ENCODE measurements at regions not wholly inside any gene's neighbourhood (a gene's known extent, or its start where the extent isn't known, plus 50 kb on each side); places are given as distances from the start of the nearest gene placed in this dataset.
"Not testable (repeated sequence)": the region's sequence is repeated elsewhere in the genome, so short reads cannot be mapped to it uniquely, and the experiment has no call there.

DNA sequence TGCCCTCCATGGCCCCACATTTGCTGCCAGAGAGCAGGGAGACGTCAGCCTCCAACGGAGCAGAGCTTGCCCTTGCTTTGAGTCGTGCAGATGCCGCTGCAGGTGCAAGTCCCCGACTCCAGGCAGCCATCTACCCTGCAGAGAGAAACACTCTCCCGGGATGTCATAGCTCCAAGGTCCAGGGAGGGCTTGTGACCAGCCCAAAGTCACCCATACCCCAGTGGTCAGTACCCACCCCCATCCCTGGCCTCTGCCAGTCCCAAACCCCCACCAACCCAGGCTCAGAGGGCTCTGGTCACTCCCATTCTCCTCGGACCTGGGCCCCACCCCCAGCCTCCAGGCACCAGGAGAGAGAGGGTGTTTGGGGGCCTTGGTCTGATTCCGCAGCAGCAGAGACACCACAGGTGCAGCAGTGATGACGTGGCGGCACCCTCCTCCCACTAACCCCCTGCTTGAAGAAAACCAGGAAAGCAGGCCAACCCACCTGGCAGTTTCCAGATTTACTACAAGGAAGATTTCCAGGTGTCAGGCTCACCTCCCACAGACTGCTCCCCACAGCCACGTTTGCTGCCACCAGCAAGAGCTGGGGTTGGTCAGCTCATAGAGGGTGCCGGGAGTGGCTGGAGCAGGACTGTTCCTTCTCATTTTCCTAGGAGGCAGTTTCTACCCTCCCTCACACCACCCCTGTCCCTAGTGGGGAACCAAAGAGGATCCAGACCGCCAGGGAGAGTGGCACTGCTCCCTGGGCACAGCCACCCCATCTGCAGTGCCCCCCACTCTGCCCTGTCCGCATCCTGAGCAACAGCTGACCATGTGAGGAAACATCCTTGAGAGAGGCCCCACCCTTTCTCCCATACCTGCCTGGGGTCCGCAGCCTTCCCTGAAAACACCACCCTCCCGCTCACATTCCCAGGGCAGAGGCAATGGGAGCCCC is 132.4 kb downstream of the TNFRSF13B start:
- TF ChIP-seq, protein P1, sequence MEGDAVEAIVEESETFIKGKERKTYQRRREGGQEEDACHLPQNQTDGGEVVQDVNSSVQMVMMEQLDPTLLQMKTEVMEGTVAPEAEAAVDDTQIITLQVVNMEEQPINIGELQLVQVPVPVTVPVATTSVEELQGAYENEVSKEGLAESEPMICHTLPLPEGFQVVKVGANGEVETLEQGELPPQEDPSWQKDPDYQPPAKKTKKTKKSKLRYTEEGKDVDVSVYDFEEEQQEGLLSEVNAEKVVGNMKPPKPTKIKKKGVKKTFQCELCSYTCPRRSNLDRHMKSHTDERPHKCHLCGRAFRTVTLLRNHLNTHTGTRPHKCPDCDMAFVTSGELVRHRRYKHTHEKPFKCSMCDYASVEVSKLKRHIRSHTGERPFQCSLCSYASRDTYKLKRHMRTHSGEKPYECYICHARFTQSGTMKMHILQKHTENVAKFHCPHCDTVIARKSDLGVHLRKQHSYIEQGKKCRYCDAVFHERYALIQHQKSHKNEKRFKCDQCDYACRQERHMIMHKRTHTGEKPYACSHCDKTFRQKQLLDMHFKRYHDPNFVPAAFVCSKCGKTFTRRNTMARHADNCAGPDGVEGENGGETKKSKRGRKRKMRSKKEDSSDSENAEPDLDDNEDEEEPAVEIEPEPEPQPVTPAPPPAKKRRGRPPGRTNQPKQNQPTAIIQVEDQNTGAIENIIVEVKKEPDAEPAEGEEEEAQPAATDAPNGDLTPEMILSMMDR (IDR thresholded peaks at IDR 0.05), result not testable (repeated sequence)
- not testable (repeated sequence) for TF ChIP-seq POLR2A (IDR thresholded peaks at IDR 0.05)
